ENCODE measurements at regions not wholly inside any gene's neighbourhood (a gene's known extent, or its start where the extent isn't known, plus 50 kb on each side); places are given as distances from the start of the nearest gene placed in this dataset.

DNA sequence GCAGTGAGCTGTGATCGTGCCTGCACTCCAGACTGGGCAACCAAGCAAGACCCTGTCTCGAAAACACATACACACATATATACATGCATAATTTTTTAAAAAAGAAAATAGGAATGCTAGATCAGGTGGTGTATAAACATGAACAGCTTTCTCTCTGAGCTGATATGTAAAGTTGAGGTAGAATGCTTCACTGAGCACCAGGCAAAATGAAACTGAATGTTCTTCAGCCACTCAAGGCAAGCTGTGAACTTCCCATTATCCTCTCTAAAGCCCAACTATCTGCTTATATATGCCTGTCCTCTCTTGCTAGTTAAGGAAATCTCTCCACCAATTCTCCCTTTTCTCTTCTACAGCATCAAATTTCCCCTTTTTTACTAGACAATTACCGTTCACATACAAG is 93.0 kb downstream of the NUF2 start:
- BruUV-seq (replicated peaks), result no TSS peak
- Histone ChIP-seq H3K9me1 (replicated peaks; ENCODE audit: control insufficient read depth, extremely low read depth, insufficient read depth, low read length) (no peaks in the 10 kb centered on the region), H3K9ac (replicated peaks; ENCODE audit: extremely low read depth, insufficient read depth, low read length) (no peak overlapping the region), H3K27ac (ENCODE audit: insufficient read depth, low read depth, low read length) (no peak overlapping the region), H3K79me2 (ENCODE audit: control insufficient read depth, insufficient read depth, low read length) (no peaks in the 10 kb centered on the region), H3K9me3 (replicated peaks; ENCODE audit: control insufficient read depth, insufficient read depth, low read length) (no peaks in the 10 kb centered on the region), H3K27me3 (ENCODE audit: control insufficient read depth in 2 of 2, insufficient read depth in 2 of 2, low read length in 2 of 2) (peaks cover 2 to 3% of the 10 kb centered on the region in 2 experiments), H3K4me3 (replicated peaks in 1 of 3; ENCODE audit: insufficient read depth in 1 of 3, low read depth in 1 of 3, low read length in 3 of 3) (no peak overlapping the region), H2AFZ (ENCODE audit: low read depth, low read length) (no peak overlapping the region), H3K36me3 (ENCODE audit: control insufficient read depth in 2 of 2, extremely low read depth in 1 of 2, insufficient read depth in 2 of 2, low read length in 2 of 2) (no peaks in the 10 kb centered on the region), H4K20me1 (replicated peaks; ENCODE audit: control insufficient read depth, extremely low read depth, insufficient read depth, low read length) (no peaks in the 10 kb centered on the region), H3K4me1 (ENCODE audit: control insufficient read depth, extremely low read depth, insufficient read depth, low read length) (no peaks in the 10 kb centered on the region), H3K4me2 (ENCODE audit: insufficient read depth, low read length) (no peak overlapping the region)
- intact Hi-C loops (cut with micrococcal nuclease), result loop anchor here (10.0 kb wide), 1 partner anchor 1730 kb away; no protein-coding TSS in a partner anchor
- CTCF ChIA-PET, result no interaction called here
- no peak for TF ChIP-seq FOS (IDR thresholded peaks at IDR 0.05; ENCODE audit: borderline replicate concordance, insufficient read depth, low read length)
- no peak for TF ChIP-seq POLR2A (IDR thresholded peaks at IDR 0.05; ENCODE audit: low read depth, low read length)
- no peak for TF ChIP-seq MYC (IDR thresholded peaks at IDR 0.05; ENCODE audit: low read depth, low read length)
- no peak for TF ChIP-seq EZH2 (IDR thresholded peaks at IDR 0.05; ENCODE audit: borderline replicate concordance, low read depth, low read length, severe bottlenecking)
- TF ChIP-seq, protein P1, sequence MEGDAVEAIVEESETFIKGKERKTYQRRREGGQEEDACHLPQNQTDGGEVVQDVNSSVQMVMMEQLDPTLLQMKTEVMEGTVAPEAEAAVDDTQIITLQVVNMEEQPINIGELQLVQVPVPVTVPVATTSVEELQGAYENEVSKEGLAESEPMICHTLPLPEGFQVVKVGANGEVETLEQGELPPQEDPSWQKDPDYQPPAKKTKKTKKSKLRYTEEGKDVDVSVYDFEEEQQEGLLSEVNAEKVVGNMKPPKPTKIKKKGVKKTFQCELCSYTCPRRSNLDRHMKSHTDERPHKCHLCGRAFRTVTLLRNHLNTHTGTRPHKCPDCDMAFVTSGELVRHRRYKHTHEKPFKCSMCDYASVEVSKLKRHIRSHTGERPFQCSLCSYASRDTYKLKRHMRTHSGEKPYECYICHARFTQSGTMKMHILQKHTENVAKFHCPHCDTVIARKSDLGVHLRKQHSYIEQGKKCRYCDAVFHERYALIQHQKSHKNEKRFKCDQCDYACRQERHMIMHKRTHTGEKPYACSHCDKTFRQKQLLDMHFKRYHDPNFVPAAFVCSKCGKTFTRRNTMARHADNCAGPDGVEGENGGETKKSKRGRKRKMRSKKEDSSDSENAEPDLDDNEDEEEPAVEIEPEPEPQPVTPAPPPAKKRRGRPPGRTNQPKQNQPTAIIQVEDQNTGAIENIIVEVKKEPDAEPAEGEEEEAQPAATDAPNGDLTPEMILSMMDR (IDR thresholded peaks at IDR 0.05; ENCODE audit: extremely low read depth in 1 of 2, insufficient read depth in 1 of 2, low read depth in 1 of 2, low read length in 2 of 2), result no peak
- TF ChIP-seq JUN (IDR thresholded peaks at IDR 0.05; ENCODE audit: borderline replicate concordance, insufficient read depth, insufficient read length, low read depth), result no peak
- TF ChIP-seq, protein P2, sequence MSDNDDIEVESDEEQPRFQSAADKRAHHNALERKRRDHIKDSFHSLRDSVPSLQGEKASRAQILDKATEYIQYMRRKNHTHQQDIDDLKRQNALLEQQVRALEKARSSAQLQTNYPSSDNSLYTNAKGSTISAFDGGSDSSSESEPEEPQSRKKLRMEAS (IDR thresholded peaks at IDR 0.05; ENCODE audit: insufficient read depth, insufficient read length), result no peak
- no peak for TF ChIP-seq GATA2 (IDR thresholded peaks at IDR 0.05; ENCODE audit: insufficient read depth, insufficient read length, low read depth, low read length)
- no peak for TF ChIP-seq POLR2AphosphoS5 (IDR thresholded peaks at IDR 0.05; ENCODE audit: insufficient read depth, low read depth, low read length)
- no peak for FAIRE-seq
- POLR2A ChIA-PET, result no interaction called here
- dilution Hi-C loops (cut with MboI; ENCODE audit: extremely low pct_ligation_motif_present, low sequenced_read_pairs), result no loop called here
- DNase-seq (ENCODE audit: low read depth, low spot score), result no peak
